Chondrocyte (in vitro differentiated cells): ENCODE measurements at regions not wholly inside any gene's neighbourhood (a gene's known extent, or its start where the extent isn't known, plus 50 kb on each side); places are given as distances from the start of the nearest gene placed in this dataset.

Experiments used
- DNase-seq: peaks from one replicate; pipeline ENCODE4 v3.0.0; 2021; ENCODE audit warnings: mixed read lengths, low spot score
- H3K27ac Mint-ChIP-seq: one replicate; pipeline ENCODE4 v1.8.0; 2021; ENCODE audit warnings: mild to moderate bottlenecking, moderate library complexity, mixed read lengths; ENCODE audit not compliant: unreplicated experiment
- H3K27me3 Mint-ChIP-seq: 2 replicates; pipeline ENCODE4 v1.8.0; 2021; ENCODE audit warnings: low read depth, mixed read lengths
- H3K36me3 Mint-ChIP-seq: 2 replicates; pipeline ENCODE4 v1.8.0; 2021; ENCODE audit warnings: low read depth, mixed read lengths
- H3K4me1 Mint-ChIP-seq: 2 replicates; pipeline ENCODE4 v1.8.0; 2021; ENCODE audit warnings: low read depth, mild to moderate bottlenecking, mixed read lengths
- H3K4me3 Mint-ChIP-seq: one replicate; pipeline ENCODE4 v1.8.0; 2021; ENCODE audit warnings: mild to moderate bottlenecking, moderate library complexity, mixed read lengths; ENCODE audit not compliant: unreplicated experiment
- H3K9me3 Mint-ChIP-seq: 2 replicates; pipeline ENCODE4 v1.8.0; 2021; ENCODE audit warnings: low read depth, mixed read lengths
- CTCF ChIP-seq: fragments of 200-600 bp; sonication (generic); IDR thresholded peaks from 2 replicates; pipeline ENCODE4 v1.5.0; 2021; ENCODE audit warnings: antibody characterized with exemption, mild to moderate bottlenecking, moderate library complexity

GRCh38 chr4:188492886-188493285 is 353.6 kb downstream of the TRIML1 start:
- Mint-ChIP-seq H3K27me3 (no peaks in the 10 kb centered on the region), H3K27ac (no peak overlapping the region), H3K36me3 (peaks cover 4% of the 10 kb centered on the region), H3K9me3 (peaks cover 10% of the 10 kb centered on the region), H3K4me3 (no peak overlapping the region), H3K4me1 (peaks cover 1% of the 10 kb centered on the region)
- no peak for TF ChIP-seq CTCF
- DNase-seq: no peak

GRCh38 chr4:188495169-188495568 is 355.9 kb downstream of the TRIML1 start:
- peaks cover 7% of the 10 kb centered on the region for H3K4me1 Mint-ChIP-seq
- no peak for DNase-seq
- no peak for TF ChIP-seq CTCF
- peaks cover 7% of the 10 kb centered on the region for H3K9me3 Mint-ChIP-seq
- peaks cover 3% of the 10 kb centered on the region for H3K36me3 Mint-ChIP-seq
- no peak overlapping the region for H3K4me3 Mint-ChIP-seq
- H3K27ac Mint-ChIP-seq: no peak overlapping the region
- H3K27me3 Mint-ChIP-seq: no peaks in the 10 kb centered on the region

GRCh38 chr4:188511431-188511830 is 372.2 kb downstream of the TRIML1 start:
- TF ChIP-seq CTCF: no peak
- no peak overlapping the region for H3K4me3 Mint-ChIP-seq
- H3K36me3 Mint-ChIP-seq: no peaks in the 10 kb centered on the region

GRCh38 chr4:188532751-188533150 is 393.5 kb downstream of the TRIML1 start:
- H3K9me3 Mint-ChIP-seq: no peaks in the 10 kb centered on the region
- no peak overlapping the region for H3K4me3 Mint-ChIP-seq
- H3K4me1 Mint-ChIP-seq: peaks cover 3% of the 10 kb centered on the region
- H3K27ac Mint-ChIP-seq: no peak overlapping the region
- TF ChIP-seq CTCF: no peak
- no peaks in the 10 kb centered on the region for H3K36me3 Mint-ChIP-seq
- no peak for DNase-seq
- H3K27me3 Mint-ChIP-seq: no peaks in the 10 kb centered on the region

More at GRCh38 chr4:188511431-188511830, 372.2 kb downstream of the TRIML1 start:
- Mint-ChIP-seq H3K27me3 (peaks cover 3% of the 10 kb centered on the region), H3K27ac (no peak overlapping the region), H3K4me1 (no peaks in the 10 kb centered on the region), H3K9me3 (no peaks in the 10 kb centered on the region)
- no peak for DNase-seq

GRCh38 chr4:188534297-188534696 is 395.1 kb downstream of the TRIML1 start:
- Mint-ChIP-seq H3K4me3 (no peak overlapping the region), H3K27me3 (no peaks in the 10 kb centered on the region), H3K36me3 (peaks cover 2% of the 10 kb centered on the region), H3K9me3 (peaks cover 11% of the 10 kb centered on the region), H3K4me1 (peaks cover 3% of the 10 kb centered on the region), H3K27ac (no peak overlapping the region)
- TF ChIP-seq CTCF: no peak
- DNase-seq: no peak
